HG03432 (cell line): ENCODE measurements at regions not wholly inside any gene's neighbourhood (a gene's known extent, or its start where the extent isn't known, plus 50 kb on each side); places are given as distances from the start of the nearest gene placed in this dataset.

Experiments
- ATAC-seq: cut with Tn5 transposase; IDR thresholded peaks from one replicate; pipeline ENCODE4 v1.9.1; 2021; ENCODE audit warnings: mild to moderate bottlenecking, moderate library complexity; ENCODE audit not compliant: unreplicated experiment

DNA sequence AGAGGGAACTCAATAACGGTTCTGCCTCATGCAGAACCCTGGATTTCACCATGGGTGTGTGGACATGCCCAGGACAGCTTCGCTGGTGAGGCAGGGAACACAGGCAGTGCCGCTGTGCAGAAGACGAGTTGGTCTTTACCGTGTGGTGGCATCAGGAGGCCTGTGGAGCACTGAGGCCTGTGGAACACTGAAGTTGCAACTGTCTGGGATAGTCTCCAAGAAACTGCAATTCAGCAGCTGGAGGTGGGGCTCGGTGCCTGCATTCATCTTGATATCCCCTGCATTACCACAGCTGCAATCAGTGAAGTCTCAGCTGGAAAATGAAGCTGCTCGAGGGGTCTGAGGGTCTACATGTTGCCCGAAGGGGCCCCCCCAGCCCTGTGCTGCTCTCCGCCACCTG, 202.4 kb upstream of the CDH4 start:
- ATAC-seq, result no peak

- ATAC-seq, result no peak
Observed at GRCh38 chr20:61050336-61050890, 201.6 kb upstream of the CDH4 start.

GRCh38 chr20:61052195-61052750, 199.8 kb upstream of the CDH4 start:
- ATAC-seq, result no peak

GRCh38 chr20:61052776-61053442, 199.2 kb upstream of the CDH4 start:
- ATAC-seq, result no peak

DNA sequence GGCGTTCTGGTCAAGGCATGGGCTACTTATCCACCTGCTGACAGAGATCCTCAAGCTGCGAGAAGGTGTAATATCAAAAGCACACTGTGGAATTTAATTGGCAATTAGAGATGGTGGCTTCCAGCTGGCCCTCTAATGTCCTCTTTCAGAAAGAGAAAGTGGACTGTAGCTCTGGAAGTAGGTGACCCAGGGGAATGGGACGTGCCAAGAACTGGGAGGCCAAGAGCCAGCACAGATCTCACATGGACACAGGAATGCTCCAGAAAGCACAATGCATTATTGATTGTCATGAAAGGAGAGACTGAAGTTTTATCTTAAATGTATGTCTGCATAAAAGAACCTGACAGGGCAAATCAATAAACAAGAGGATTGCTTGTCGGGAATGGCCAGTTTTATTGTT, 198.6 kb upstream of the CDH4 start:
- ATAC-seq, result no peak

GRCh38 chr20:61053889-61054288, 198.2 kb upstream of the CDH4 start:
- no peak for ATAC-seq

GRCh38 chr20:61054411-61054810, 197.7 kb upstream of the CDH4 start:
- ATAC-seq, result no peak

- ATAC-seq, result no peak
Observed at GRCh38 chr20:61055180-61056010, 196.7 kb upstream of the CDH4 start.

DNA sequence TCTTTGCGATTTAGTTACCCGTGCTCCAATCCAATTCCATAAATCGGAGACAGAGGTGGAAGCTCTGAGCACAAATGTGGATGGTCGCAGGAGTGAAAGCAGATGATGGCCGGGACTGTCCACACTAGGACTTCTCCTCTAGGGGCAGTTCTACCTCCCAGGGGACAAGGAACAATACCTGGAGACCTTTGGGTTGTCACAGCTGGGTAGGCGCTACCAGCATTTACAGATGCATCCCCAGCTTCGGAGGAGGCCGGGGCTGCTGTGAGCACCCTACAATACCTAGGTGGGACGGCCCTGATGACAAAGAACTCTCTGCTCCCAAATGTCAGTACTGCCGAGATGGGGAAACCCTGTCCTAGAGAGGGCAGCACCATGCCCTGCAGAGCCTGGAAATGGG, 195.9 kb upstream of the CDH4 start:
- ATAC-seq, result no peak

DNA sequence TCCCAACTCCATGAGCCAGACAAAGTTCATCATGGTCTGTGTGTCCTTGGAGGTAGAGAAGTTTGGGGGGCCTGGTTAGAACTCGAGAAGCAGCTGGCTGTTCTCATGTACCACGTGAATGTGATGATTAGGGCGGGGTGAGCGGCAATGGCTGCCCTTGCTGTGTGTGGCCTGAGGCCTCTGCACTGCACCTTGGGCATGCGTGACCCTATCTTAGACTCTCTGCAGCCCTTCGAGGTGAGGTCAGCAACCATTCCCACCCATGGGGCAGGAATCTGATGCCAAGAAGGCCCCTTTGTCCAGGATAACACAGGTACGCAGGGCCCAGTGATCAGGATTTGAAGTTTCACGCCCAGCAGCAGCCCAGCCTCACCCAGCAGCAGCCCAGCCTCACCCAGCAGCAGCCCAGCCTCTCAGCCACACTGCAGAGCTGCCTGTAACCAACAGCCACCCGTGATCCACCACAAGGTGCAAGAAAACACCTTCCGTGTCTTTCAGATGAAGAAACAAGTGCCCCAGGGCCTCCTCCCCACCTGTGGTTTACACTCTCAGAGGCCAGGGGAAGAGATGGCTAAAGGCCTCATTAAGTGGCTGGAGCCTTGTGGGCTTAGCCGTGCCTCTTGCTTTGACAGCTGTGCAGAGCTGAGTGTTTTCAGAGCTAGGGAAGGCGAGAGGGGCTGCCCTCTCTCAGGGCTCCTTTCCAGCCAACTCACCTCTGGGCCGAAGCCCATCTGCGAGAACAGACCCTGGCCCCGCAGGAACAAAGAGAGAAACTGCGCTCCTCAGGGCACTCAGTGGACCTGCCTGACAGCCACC, 195.2 kb upstream of the CDH4 start:
- no peak for ATAC-seq

DNA sequence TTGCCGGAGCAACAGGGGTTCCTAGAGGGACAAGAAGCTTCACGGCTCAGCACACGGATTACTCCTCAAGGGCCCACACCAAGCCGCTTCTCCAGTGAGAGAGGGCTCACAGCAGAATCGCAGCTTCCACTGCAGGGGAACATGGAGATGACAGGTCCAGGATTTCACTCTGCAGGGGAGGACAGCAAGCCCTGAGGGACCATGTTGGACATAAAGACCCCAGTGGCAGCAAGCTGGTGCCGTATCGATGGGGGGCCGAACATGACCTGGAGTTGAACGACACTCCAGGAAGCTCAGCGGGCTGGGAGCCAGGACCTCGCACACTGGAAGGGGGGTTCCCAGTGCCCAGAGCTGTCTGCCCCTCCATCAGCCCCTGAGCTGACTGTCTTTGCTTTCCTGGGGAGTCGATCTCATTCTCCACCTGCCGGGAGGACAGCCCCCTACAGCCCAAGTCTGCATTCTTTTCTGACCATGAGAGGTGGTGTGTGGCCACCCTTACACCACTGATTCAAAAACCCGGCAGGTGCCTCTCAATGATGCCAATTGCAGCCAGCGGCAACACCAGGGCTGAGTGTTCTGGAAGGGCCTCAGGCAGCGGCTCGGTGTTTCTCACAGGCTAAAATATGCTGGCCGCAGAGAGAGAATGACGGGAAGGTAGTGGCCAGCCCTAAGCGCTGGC, 194.5 kb upstream of the CDH4 start:
- ATAC-seq, result no peak

DNA sequence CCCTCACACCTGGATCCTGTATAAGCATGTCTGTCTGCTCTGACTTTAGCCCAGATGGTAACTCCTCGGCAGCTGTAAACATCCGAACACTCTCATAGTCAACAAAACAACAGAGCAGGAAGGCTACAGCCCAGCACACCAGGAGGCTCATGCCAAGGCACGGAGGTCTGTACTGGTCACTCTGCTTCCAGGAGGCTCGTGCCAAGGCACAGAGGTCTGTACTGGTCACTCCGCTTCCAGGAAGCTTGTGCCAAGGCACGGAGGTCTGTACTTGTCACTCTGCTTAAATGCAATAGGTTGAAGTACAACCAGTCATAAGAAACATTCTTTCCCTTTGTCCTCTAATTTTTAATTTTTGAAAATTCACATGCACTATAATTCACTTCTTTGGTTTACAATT, 190.1 kb upstream of the CDH4 start:
- no peak for ATAC-seq

- ATAC-seq, result no peak
Observed at GRCh38 chr20:61065853-61066252, 186.2 kb upstream of the CDH4 start.

GRCh38 chr20:61066526-61066925, 185.5 kb upstream of the CDH4 start:
- no peak for ATAC-seq

DNA sequence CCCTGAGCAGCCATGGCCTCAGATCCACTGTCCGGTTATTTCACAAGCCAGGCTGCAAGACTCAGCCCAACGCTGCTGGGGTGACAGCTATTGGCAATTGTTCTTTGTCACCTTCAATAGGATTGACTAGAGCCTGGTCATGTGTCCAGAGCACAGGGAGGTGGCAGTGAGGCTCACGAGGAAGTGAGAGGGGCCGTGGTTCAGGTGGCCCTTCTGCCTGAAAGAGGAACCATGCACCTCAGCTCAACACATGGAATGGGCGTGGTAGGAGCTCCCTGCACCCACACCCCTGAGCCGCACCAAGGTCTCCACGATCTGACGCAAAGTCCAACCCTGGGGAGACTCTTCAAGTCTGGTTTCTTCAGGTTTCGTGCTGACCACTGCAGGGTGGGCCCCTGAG, 184.8 kb upstream of the CDH4 start:
- no peak for ATAC-seq

DNA sequence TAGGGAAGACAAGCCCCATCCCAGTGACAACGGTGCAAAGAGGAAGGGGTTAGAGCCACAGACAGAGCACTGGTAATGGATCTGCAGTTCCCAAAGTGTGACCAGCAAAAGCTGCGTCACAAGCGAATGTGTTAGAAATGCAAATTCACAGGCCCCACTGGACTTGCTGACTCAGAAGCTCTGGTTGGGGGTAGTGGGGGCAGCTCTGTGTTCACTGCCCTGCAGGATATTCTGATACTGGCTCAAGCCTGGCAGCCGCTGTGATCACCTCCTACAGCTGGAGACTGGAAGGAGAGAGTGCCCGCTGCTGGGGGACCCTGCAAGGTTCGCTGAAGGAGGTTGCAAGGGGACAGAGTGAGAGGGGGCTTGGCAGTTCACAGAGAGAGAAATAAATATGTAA, 179.7 kb upstream of the CDH4 start:
- no peak for ATAC-seq

GRCh38 chr20:61073376-61073775, 178.7 kb upstream of the CDH4 start:
- ATAC-seq, result no peak

GRCh38 chr20:61082720-61083119, 169.3 kb upstream of the CDH4 start:
- no peak for ATAC-seq

- no peak for ATAC-seq
Observed at GRCh38 chr20:61083431-61083830, 168.6 kb upstream of the CDH4 start.

- ATAC-seq, result no peak
Observed at GRCh38 chr20:61086031-61086430, 166.0 kb upstream of the CDH4 start.

GRCh38 chr20:61090541-61090940, 161.5 kb upstream of the CDH4 start:
- no peak for ATAC-seq
